Left colon (tissue), 2 donors: ENCODE measurements at regions not wholly inside any gene's neighbourhood (a gene's known extent, or its start where the extent isn't known, plus 50 kb on each side); places are given as distances from the start of the nearest gene placed in this dataset.

Experiments
- ATAC-seq: fragments of 200-7000 bp; cut with Tn5 transposase; one replicate; pipeline ENCODE4 v1.9.1; 2020; ENCODE audit warnings: mild to moderate bottlenecking, moderate library complexity
- DNase-seq, 2 donors: peaks; one replicate each; pipeline ENCODE4 v3.0.0-alpha.2; 2020
- intact Hi-C, 2 donors: fragments of 100-400 bp; cut with DNase I in 1 of 2; cut with micrococcal nuclease in 1 of 2; formaldehyde crosslinking; loops; one replicate each; pipeline versions ENCODE4 v1.11.2 to v1.14.0; 2022; cut with DNase I, micrococcal nuclease
- donor health status: DM: no; HTN: no; CAD: no.
- donor health status: DM: yes; HTN: yes; CAD: no.

DNA sequence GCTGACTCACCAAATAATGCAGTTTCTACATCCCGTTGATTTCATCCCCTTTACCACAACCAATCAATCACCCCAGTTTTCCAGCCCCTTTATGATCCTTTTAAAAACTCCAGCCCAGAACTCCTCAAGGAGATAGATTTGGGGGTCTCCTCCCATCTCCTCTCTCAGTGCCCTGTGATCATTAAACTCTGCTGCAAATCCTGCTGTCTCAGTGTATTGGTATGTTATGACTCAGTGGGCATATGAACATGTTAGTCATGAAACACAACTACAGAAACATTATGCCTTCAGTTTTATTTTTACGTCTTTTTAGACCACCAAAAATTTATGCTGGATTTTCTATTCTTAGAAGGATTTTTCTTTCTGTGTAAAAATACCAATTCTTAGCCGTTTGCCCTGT is 213.7 kb downstream of the DIPK2A start:
- DNase-seq (no peak), ATAC-seq (no peak)

DNA sequence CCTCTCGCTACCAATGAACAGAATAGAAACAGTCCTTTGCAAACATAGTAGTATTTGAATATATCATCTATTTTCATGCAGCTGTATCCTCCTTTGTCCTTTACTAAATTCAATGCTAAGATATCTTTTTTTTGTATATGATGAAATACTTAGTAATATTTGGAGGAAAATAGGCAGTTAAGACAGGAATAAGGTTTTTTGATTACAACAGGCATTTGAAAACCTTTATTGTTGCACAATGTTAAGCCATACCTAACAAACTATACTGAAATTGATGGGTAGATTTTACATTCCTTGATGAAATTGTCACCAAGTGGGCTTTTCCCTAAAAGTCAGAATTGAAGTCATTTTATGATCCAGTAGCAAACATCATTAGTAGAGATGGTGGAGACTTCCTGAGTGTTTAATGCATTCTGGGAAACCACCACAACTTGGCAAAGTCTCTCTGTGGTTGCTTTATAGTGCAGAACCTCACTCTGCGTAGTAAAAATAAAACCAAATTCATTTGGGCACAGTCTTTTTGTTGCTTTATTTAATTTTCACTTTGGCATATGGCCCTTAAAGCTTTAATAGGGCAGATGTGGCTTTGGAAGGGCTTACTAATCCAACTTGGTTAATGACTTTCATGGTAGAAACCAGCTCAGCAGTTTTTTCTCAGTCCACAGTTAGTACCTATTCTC is 216.0 kb downstream of the DIPK2A start:
- DNase-seq (no peak), ATAC-seq (no peak)
- intact Hi-C loops, result no loop called here

More for the DNA sequence above, 213.7 kb downstream of the DIPK2A start:
- intact Hi-C loops, result no loop called here

DNA sequence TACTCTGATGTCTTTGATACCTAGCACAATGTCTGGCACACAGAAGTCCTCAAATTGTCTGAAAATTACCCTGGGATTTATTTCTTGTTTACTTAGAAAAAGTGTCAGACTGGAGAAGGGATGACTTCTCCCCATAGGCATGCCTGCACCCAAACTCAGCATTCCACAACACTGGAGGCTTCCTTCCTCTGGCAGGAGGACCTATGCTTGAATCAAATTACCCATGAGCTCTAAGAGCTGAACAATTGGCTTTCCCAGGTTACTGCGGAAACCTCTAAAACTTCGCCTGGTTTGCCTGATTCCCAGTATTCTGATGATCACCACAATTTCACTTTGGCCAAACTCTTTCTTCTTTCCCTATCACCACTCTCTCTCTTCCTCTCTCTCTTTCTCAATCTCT is 217.4 kb downstream of the DIPK2A start:
- intact Hi-C loops, result no loop called here

DNA sequence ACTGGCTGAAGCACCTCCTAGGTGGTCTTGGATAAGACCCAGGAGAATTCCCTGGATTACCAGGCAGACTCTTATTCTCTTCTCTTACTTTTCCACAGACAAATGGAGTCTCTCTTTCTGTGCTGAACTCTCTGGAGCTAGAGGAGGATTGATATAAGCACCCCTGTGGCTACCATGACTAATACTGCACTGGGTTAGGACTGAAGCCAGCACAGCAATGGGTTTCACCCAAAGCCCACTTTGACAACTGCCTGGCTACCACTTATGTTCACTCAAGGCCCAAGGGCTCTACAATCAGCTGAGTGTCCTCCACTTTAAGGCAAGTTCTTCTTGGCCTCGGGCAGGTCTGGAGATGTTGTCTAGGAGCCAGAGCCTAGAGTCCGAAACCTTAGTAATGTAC is 225.5 kb downstream of the DIPK2A start:
- intact Hi-C loops, result no loop called here
- ATAC-seq (no peak), DNase-seq (no peak)

More for the DNA sequence above, 217.4 kb downstream of the DIPK2A start:
- no peak for ATAC-seq
- DNase-seq, result no peak

DNA sequence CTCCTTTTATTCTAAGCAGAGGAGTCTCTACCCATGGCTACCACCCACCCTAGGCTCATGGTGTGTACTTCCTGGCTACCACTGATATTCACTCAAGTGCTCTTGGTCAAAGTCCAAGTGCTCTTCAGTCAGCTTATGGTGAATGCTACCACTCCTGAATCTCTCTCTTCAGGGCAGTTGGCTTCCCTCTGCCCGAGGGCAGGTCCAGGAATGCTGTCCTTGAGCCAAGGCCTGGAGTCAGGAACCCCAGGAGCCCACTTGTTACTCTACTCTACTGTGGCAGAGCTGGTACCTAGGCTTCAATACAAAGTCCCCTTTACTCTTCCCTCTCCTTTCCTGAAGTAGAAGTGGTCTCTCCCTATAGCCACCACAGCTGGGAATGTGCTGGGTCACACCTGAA is 226.0 kb downstream of the DIPK2A start:
- intact Hi-C loops, result no loop called here
- ATAC-seq, result no peak

DNA sequence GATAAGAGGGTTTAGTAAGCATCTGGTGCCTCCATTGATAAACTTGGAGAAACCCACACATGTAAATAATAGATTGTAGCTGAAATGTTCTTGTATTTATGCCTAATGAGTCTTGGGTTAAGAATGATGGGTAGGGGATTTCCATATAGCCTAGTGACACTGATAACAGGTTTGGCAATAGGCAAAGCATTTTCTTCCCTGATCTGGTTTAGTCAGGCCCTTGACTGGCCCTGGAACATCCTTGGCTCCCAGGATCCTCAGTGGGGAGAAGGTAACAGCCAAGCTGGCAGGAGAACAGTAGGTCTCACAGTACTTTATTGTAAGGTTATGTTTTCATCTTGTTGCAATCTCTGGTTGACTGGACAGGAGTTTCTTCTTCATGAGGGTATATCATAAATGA is 228.4 kb downstream of the DIPK2A start:
- ATAC-seq, result no peak

More for the DNA sequence above, 226.0 kb downstream of the DIPK2A start:
- no peak for DNase-seq

DNA sequence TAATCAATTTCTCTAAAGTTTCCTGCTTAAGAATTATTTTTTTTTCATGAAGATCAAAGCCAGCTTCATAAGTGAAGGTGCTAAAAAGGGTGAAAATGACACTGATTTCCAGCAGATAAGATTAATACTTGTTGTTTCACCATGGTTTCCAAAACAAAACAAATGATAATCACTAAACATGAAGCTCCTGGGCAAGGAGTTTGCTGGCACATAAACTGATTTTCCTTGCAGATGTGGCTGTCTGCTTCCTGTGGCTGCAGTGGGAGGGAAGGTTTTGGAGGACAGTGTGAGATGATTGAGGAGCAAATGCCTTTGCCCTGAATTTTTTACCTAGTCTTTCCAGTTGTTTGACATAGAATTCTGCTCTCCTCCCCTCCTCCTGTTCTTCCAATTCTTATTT is 228.8 kb downstream of the DIPK2A start:
- DNase-seq (no peak), ATAC-seq (no peak)
- intact Hi-C loops, result no loop called here

More for the DNA sequence above, 228.4 kb downstream of the DIPK2A start:
- intact Hi-C loops, result no loop called here
- DNase-seq, result no peak

DNA sequence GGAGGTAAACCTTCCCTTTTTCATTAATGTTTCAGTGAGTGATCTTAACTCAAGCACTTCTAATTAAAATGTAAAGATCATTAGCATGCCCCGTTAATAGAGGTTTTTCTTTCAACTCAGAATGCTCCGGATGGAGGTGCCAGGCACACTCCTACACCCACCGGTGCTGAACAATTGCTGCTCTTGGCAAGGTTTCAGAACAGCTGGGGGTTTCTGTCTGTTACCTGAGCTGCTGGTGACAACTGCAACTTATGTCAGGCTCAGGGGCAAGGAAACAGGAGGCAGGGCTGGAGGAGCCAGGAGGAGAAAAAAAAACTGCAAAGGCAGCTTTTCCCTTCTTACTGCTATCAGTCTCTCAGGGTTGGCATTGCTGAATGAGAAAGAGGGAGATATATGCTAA is 250.1 kb downstream of the DIPK2A start:
- intact Hi-C loops, result no loop called here
- DNase-seq, result no peak
- ATAC-seq, result no peak

DNA sequence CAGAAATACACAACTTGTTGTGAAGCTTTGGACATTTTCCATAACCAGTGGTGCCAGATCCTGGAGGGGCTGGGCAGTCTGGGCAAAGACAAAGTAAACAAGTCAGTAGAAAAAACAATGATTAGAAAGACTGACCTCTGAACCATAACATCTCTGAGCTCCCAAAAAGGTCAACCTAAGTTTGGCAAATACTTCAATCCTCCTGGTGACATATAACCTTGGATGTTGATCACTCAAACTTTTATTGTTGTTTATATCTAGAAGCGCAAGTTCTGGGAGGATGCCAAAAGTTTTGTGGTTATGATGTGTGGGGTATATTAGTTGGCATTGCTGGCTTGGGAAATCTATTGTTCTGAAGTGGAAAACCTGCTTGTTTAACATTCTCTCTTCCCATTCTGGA is 257.7 kb downstream of the DIPK2A start:
- no peak for ATAC-seq
- DNase-seq, result no peak
- intact Hi-C loops, result no loop called here

DNA sequence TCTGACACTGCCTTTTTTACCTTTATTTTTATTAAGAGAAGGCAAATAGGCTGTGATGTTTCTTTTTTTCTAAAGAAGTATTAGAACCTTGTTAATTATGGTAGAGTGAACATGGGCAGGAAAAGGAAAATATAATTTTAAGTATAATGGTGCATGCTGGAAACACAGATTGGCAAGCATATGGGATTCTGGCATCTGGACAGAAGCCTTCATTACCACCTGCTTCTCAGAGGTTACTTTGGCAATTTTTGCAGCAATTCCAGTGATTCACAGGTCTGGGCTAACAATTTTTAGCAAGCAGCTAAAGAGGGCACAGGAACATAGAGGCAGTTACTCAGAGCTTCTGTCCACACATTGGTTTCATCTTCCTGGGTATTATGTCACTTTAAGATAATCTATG is 258.3 kb downstream of the DIPK2A start:
- ATAC-seq (no peak), DNase-seq (no peak)
- intact Hi-C loops, result no loop called here

DNA sequence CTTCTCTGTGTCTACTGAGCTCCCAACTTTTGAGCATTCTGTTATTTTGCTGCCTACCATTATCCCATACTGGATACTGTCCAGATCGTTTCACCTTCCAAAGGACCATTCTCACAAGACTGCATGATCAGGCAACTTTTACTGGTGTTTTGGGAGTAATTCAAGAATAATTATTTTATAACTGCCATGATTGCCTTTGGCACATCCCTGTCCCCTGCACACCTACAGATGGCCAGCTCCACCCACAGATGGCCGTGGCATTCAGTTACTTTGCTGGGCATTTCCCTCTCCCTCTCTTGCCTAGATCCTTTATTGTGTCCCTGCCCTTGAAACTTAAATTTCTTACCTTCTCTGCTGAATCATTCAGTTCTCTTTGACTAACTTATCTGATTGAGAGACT is 263.9 kb downstream of the DIPK2A start:
- ATAC-seq (no peak), DNase-seq (no peak)
- intact Hi-C loops, result no loop called here

DNA sequence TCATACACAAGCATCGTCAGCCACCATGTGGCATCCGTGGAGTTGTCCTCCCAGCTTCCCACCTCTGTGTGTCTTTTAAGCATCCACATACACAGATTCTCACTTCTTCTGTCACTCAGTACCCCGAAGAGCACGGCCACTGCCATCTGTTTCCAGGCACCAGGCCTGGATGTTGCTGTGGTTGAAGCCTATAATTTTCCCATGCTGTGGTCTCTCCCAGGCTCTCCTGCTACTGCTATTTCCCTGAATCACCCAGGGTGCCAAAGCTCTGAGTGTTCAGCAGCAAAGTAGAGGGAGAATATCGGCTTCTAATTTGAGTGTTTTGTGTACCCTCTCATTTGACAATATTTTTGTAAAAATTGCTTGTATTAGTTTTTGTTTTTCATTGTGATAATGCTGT is 265.7 kb downstream of the DIPK2A start:
- intact Hi-C loops, result no loop called here
- ATAC-seq (no peak), DNase-seq (no peak)

DNA sequence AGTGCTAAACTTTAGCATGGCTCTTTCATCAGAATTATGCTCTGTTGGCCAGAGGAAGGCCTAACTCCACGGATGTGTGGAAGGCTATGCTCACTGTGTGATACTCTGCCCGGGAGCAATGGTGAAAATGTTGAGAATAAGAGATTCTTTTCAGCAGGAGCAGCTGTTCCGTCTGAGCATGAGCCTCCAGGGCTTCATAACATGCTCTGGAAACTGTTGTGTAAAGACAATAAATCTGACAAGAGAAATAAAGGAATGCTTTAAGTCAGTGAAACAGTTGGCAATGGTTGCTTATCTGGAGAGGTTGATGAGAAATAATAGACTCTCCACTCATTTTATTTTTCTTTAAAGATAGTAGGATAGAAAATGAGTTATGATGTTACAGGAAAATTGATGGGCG is 269.8 kb downstream of the DIPK2A start:
- DNase-seq, result no peak
- intact Hi-C loops, result no loop called here
- no peak for ATAC-seq

DNA sequence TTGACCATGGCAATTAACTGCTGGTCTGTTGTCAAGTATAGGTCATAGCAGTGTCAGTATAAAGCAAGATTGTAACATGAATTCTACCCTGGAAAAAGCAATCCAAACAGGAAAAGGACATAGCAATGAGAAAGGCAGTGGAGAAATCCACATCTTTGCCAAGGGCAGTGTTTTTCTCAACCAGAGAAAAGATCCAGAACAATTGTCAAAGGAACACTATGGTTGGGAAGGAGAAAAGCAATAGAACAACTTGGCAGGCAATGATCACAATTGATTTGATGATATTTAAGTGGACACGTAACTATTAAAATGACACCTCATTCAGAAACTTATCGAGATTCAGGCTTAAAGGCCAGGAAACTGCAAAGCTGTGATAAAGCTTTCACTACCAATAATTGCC is 271.1 kb downstream of the DIPK2A start:
- intact Hi-C loops, result no loop called here
- ATAC-seq (no peak), DNase-seq (no peak)

DNA sequence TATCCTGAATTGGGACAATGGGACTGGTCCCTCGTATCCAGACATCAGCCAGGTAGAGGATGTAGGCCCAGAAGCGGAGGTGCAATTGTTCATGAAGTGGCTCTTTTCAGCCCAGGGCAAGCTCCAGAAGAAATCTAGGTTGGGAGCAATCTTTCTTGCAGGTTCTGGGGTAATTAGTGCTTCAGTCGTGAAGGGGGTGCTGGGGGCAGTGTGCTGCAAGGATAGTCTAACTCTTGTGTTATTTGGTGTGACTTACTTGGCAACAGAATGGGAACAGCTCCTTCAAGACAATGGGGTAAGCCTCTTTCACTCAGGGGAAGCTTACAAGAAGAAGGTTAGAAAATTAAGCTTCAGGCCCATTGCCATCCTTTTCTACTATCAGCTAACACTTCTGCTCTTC is 273.0 kb downstream of the DIPK2A start:
- intact Hi-C loops, result no loop called here
- DNase-seq, result no peak
- no peak for ATAC-seq

DNA sequence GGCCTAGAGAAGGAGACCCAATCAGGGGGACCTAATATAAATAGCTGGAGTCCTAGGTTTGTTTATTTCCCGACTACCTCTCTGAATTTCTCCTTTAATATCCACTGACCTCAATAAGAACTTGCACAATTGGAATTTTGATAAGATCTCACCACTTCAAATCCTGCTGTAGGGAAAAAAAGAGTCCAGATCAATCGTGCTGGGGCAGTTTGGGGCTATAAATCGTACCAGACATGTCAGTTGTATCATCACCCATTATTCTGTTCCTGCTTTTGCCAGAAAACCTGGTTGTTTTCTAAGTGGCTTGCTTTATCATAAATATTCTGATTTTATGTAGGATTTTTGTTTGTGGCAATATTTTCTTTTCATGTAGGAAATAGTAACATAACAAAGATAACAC is 281.3 kb downstream of the DIPK2A start:
- intact Hi-C loops, result no loop called here
- DNase-seq, result no peak
- no peak for ATAC-seq

DNA sequence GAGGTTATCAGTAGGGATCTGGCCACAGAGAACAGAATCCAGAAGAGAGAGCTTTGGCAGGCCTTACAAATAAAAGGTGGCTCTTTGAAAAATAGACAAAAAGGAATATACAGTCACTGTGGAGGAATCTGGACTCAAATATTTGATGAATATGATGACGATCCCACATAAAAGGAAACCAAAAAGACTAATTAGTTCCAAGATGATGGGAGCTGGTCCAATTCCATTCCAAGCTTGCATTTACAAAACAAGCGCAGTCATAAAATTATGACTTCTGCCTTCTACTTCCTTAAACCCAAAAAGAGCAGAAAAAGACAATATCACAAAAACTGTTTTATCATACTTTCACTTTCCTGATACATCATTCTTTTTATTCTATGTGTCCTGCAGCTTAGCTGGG is 285.8 kb downstream of the DIPK2A start:
- ATAC-seq (no peak), DNase-seq (no peak)
- intact Hi-C loops, result no loop called here

DNA sequence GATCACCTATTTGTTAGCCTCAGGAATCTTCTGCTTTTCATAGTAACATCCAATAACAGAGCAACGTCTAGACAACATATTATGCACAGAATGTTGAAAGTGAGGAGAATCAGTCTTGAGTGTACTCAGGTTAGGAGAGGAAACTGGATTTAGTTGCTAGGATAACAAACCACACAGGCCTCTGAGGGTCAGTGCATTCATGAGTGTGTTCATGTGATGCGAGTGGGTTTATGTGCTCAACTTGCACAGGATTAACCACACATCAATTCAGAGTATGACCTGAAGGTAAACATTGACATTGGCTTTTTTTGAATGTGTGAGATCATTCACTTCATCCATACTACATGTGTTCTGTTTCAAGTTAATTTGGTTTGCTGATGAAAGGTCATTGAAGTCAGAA is 287.6 kb downstream of the DIPK2A start:
- intact Hi-C loops, result no loop called here
- DNase-seq, result no peak
- no peak for ATAC-seq

DNA sequence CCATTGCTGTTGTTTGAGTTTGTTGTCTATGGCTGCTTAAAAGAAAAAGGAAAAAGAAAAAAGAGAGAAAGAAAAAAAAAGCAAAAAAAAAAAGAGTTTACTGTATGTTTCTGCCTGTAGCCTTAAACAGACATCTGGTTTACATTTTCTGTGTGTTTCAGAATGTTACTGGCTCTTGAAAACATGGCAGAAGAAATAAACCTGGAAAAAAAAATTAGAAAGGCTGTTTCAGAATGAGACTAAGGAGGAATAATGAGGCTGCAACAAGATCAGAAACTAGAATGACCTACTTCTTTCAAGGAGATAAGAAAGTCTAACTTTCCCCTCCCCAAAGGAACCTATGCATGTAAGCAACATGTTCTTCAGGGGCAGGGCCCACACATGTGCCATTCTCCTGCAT is 292.1 kb downstream of the DIPK2A start:
- intact Hi-C loops, result no loop called here
- ATAC-seq (no peak), DNase-seq (no peak)

DNA sequence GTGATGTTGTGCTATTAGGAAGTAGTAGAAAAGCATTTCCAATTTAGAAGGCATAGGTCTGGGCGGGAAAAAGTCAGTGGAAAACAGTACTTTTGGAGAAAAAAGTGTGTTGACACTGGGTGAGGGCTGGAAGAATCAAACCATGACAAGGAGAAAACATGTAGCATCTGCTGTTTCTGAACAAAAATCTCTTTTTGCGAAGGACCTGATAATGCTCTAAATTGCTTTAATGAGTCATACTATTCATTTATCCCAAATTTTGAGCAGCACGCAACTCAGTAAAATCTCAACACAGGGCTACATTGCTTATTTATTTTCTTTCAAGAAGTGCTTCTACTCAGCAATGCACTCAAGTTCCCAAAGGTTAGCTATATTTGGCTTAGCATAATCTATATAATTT is 292.7 kb downstream of the DIPK2A start:
- DNase-seq (no peak), ATAC-seq (no peak)
- intact Hi-C loops, result no loop called here

DNA sequence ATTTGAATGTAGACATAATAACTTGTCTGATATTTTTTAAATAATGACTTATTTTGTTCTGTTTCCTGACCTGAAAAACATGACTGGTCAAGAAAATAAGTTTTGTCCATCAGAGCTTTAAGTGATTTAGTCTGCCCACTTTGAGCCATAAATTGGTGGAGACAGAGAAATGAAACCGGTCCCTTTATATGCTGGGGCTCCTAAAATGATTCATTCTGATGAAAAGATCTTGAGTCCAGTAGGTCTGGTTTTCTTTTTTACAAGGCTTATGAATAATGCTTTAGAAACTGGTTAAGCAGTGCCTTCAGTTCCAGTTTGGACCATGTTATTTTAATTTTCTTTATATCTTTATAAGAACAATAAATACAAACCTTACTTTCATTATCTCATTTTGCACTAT is 293.2 kb downstream of the DIPK2A start:
- DNase-seq (no peak), ATAC-seq (no peak)
- intact Hi-C loops, result no loop called here
